Muscle of back (tissue), 3 donors: ENCODE measurements at regions not wholly inside any gene's neighbourhood (a gene's known extent, or its start where the extent isn't known, plus 50 kb on each side); places are given as distances from the start of the nearest gene placed in this dataset.

Experiments used
- DNase-seq, 3 donors: peaks; one replicate each; pipeline versions ENCODE4 v3.0.0 to v3.0.0-alpha.2; 2013

- DNase-seq = peak; percentile 80 to 93 (median 92)
These were observed 101.7 kb upstream of the TPM1 start for GRCh38 chr15:62940755-62941361.

- no peak for DNase-seq
These were observed 100.8 kb upstream of the TPM1 start for GRCh38 chr15:62941699-62942098.

GRCh38 chr15:62942428-62942827 is 100.1 kb upstream of the TPM1 start:
- DNase-seq = no peak

- DNase-seq = no peak
These were observed 97.5 kb upstream of the TPM1 start for GRCh38 chr15:62945063-62945462.

GRCh38 chr15:62945760-62946159 is 96.8 kb upstream of the TPM1 start:
- DNase-seq = no peak

GRCh38 chr15:62946940-62947339 is 95.6 kb upstream of the TPM1 start:
- no peak for DNase-seq

GRCh38 chr15:62950462-62950931 is 92.0 kb upstream of the TPM1 start:
- DNase-seq = peak in 2 of 3 donors; percentile 31 to 56

GRCh38 chr15:62951481-62951880 is 91.1 kb upstream of the TPM1 start:
- no peak for DNase-seq

- no peak for DNase-seq
These were observed 89.5 kb upstream of the TPM1 start for GRCh38 chr15:62953021-62953420.

- DNase-seq = no peak
These were observed 89.0 kb upstream of the TPM1 start for GRCh38 chr15:62953496-62954045.

GRCh38 chr15:62957130-62957529 is 85.4 kb upstream of the TPM1 start:
- DNase-seq = no peak

GRCh38 chr15:62958528-62959363 is 83.8 kb upstream of the TPM1 start:
- peak; percentile 36 to 57 (median 41) for DNase-seq

GRCh38 chr15:62961134-62961533 is 81.4 kb upstream of the TPM1 start:
- no peak for DNase-seq

GRCh38 chr15:62962101-62962995 is 80.2 kb upstream of the TPM1 start:
- peak in 2 of 3 donors; percentile 28 to 58 for DNase-seq

GRCh38 chr15:62964251-62964650 is 78.3 kb upstream of the TPM1 start:
- peak; percentile 33 to 53 (median 35) for DNase-seq

- DNase-seq = peak in 1 of 3 donors; percentile 23
These were observed 76.1 kb upstream of the TPM1 start for GRCh38 chr15:62966294-62967078.

GRCh38 chr15:62968699-62969098 is 73.8 kb upstream of the TPM1 start:
- no peak for DNase-seq

GRCh38 chr15:62969442-62970089 is 73.0 kb upstream of the TPM1 start:
- DNase-seq = no peak

- DNase-seq = no peak
These were observed 69.7 kb upstream of the TPM1 start for GRCh38 chr15:62972814-62973213.

GRCh38 chr15:62975515-62975914 is 67.0 kb upstream of the TPM1 start:
- DNase-seq = no peak
